ENCODE measurements at regions not wholly inside any gene's neighbourhood (a gene's known extent, or its start where the extent isn't known, plus 50 kb on each side); places are given as distances from the start of the nearest gene placed in this dataset.
"Not testable (repeated sequence)": the region's sequence is repeated elsewhere in the genome, so short reads cannot be mapped to it uniquely, and the experiment has no call there.

GRCh38 chr3:195985348-195985920 lies 77.1 kb upstream of the TNK2 start:
- DNase-seq; intact Hi-C loops (cut with DNase I; ENCODE audit: low total_unique reads); H3K4me1 ChIP-seq; H3K27ac ChIP-seq; H3K27me3 ChIP-seq; H3K4me3 ChIP-seq; H3K9me3 ChIP-seq: not testable (repeated sequence)
- peaks cover 0 to 28% (median 17%) of the 10 kb centered on the region in 3 donors for H3K36me3 ChIP-seq

GRCh38 chr3:195984392-195985030 lies 76.2 kb upstream of the TNK2 start:
- H3K36me3 ChIP-seq: peaks cover 0 to 38% (median 26%) of the 10 kb centered on the region in 3 donors
- H3K4me1 ChIP-seq; H3K27ac ChIP-seq; DNase-seq; intact Hi-C loops (cut with DNase I; ENCODE audit: low total_unique reads); H3K4me3 ChIP-seq; H3K27me3 ChIP-seq; H3K9me3 ChIP-seq: not testable (repeated sequence)

DNA sequence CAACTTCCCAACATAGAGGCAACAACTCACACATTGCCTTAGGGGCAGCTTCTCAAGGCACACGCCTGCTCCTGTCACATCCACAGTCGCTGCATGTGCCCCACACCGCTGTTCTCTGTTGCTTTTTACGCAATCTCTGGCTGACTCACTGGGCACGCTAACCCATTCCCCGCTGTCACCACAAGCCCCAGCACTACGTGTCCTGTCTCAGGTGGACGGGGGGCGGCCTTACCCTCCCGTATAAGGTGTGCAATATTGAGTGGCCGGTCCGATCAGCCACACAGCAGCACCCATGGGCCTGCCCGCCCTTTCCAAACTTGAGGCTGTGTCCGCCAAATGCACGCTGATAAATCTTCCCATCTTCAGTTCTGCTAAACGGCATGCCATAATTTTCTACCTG lies 75.5 kb upstream of the TNK2 start:
- DNase-seq; H3K27me3 ChIP-seq; H3K4me1 ChIP-seq; H3K9me3 ChIP-seq; H3K4me3 ChIP-seq; intact Hi-C loops (cut with DNase I; ENCODE audit: low total_unique reads); H3K27ac ChIP-seq: not testable (repeated sequence)
- peaks cover 0 to 43% (median 30%) of the 10 kb centered on the region in 3 donors for H3K36me3 ChIP-seq

DNA sequence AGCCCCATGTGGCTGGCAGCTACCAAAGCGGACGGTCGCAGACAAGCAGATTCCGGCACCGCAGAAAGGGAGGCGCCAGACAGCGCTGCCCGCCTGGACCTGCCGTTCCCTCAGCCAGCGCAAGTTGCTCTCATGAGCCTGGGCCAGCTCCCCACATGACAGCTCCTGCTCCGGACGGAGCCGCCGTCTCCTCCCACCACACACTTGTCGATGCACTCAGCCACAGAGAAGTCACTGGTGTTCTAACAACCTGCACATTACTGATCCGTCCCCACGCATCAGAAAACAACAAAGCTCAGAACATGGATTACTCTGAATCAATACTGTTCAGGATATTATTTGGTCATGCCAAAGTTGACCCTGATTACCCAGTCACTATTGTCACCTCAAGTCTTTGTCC lies 74.4 kb upstream of the TNK2 start:
- H3K4me1 ChIP-seq; H3K27ac ChIP-seq; intact Hi-C loops (cut with DNase I; ENCODE audit: low total_unique reads); DNase-seq; H3K27me3 ChIP-seq; H3K9me3 ChIP-seq; H3K4me3 ChIP-seq: not testable (repeated sequence)
- peaks cover 0 to 51% (median 34%) of the 10 kb centered on the region in 3 donors for H3K36me3 ChIP-seq

GRCh38 chr3:195981778-195982177 lies 73.4 kb upstream of the TNK2 start:
- H3K4me1 ChIP-seq; H3K4me3 ChIP-seq; intact Hi-C loops (cut with DNase I; ENCODE audit: low total_unique reads); H3K27ac ChIP-seq; H3K27me3 ChIP-seq; H3K9me3 ChIP-seq; DNase-seq: not testable (repeated sequence)
- H3K36me3 ChIP-seq: peaks cover 0 to 58% (median 36%) of the 10 kb centered on the region in 3 donors

GRCh38 chr3:195979877-195980276 lies 71.5 kb upstream of the TNK2 start:
- H3K9me3 ChIP-seq; DNase-seq; H3K4me1 ChIP-seq; intact Hi-C loops (cut with DNase I; ENCODE audit: low total_unique reads); H3K27ac ChIP-seq; H3K27me3 ChIP-seq; H3K4me3 ChIP-seq: not testable (repeated sequence)
- peaks cover 0 to 76% (median 40%) of the 10 kb centered on the region in 3 donors for H3K36me3 ChIP-seq

- H3K27me3 ChIP-seq; intact Hi-C loops (cut with DNase I; ENCODE audit: low total_unique reads); H3K4me3 ChIP-seq; H3K27ac ChIP-seq; DNase-seq; H3K9me3 ChIP-seq; H3K4me1 ChIP-seq: not testable (repeated sequence)
- peaks cover 0 to 78% (median 40%) of the 10 kb centered on the region in 3 donors for H3K36me3 ChIP-seq
These were observed 70.2 kb upstream of the TNK2 start for GRCh38 chr3:195978585-195978984.

DNA sequence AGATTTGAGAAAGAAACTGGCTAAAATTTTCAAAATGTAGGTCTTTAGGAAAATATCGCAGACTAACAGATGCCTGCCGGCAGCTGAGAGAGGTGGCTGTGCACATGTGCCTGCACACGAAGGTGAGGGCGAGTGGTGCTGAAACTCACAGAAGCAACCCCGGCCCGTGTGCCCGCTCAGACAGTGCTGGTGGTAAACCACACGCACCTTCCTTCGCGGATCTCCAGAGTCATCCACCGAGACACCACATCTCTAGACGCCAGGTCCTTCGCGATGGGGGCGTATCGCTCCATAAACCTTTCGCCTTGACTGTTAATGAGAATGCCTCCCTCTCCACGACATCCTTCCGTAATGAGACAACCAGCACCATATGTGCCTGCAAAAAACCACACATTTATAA lies 68.5 kb upstream of the TNK2 start:
- H3K36me3 ChIP-seq: peaks cover 0 to 77% (median 32%) of the 10 kb centered on the region in 3 donors
- H3K4me3 ChIP-seq; DNase-seq; H3K4me1 ChIP-seq; intact Hi-C loops (cut with DNase I; ENCODE audit: low total_unique reads); H3K9me3 ChIP-seq; H3K27me3 ChIP-seq; H3K27ac ChIP-seq: not testable (repeated sequence)

DNA sequence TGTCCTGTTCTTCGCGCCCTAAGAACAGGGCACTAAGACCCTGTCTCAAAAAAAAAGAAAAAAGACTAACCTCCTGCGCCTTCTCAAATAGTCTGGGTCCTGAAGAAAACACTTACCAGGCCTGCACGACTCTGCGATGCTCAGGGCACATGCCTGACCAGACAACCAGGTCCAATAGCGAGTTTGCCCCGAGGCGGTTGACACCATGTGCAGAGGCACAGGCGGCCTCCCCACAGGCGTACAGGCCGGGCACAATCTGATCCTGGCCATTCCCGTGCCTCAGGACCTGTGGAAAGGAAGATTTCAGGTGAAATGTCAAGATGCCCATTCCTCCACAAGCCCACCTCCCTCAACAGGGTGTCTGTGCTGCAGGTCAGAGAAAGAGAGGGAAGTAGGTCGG lies 65.9 kb upstream of the TNK2 start:
- DNase-seq; H3K27me3 ChIP-seq; H3K4me3 ChIP-seq; H3K27ac ChIP-seq; H3K4me1 ChIP-seq; intact Hi-C loops (cut with DNase I; ENCODE audit: low total_unique reads); H3K9me3 ChIP-seq: not testable (repeated sequence)
- H3K36me3 ChIP-seq: peaks cover 4 to 85% (median 38%) of the 10 kb centered on the region in 3 donors

- DNase-seq; H3K9me3 ChIP-seq; H3K27me3 ChIP-seq; H3K27ac ChIP-seq; H3K4me1 ChIP-seq; H3K4me3 ChIP-seq; intact Hi-C loops (cut with DNase I; ENCODE audit: low total_unique reads): not testable (repeated sequence)
- peaks cover 4 to 82% (median 29%) of the 10 kb centered on the region in 3 donors for H3K36me3 ChIP-seq
These were observed 62.5 kb upstream of the TNK2 start for GRCh38 chr3:195970873-195971272.

- H3K27me3 ChIP-seq; H3K27ac ChIP-seq; H3K9me3 ChIP-seq; DNase-seq; H3K4me1 ChIP-seq; intact Hi-C loops (cut with DNase I; ENCODE audit: low total_unique reads); H3K4me3 ChIP-seq: not testable (repeated sequence)
- H3K36me3 ChIP-seq: peaks cover 4 to 82% (median 35%) of the 10 kb centered on the region in 3 donors
These were observed 61.8 kb upstream of the TNK2 start for GRCh38 chr3:195969838-195970776.

DNA sequence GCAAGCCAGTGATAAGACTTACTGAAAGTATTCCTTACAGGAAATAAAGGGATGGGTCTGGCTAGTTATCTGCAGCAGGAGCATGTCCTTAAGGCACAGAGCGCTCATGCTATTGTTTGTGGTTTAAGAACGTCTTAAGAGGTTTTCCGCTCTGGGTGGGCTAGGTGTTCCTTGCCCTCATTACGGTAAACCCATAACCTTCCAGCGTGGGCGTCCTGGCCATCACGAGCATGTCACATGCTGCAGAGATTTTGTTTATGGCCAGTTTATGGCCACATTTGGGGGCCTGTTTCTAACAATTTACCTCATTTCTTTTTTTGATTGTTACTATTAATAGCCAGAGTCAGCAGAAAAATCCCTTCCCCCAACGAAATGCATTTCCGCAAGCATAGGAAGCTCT lies 61.0 kb upstream of the TNK2 start:
- H3K9me3 ChIP-seq, DNase-seq: not testable (repeated sequence)
- peaks cover 10 to 82% (median 41%) of the 10 kb centered on the region in 3 donors for H3K36me3 ChIP-seq

GRCh38 chr3:195968104-195968503 lies 59.8 kb upstream of the TNK2 start:
- H3K9me3 ChIP-seq; H3K4me3 ChIP-seq; DNase-seq; intact Hi-C loops (cut with DNase I; ENCODE audit: low total_unique reads); H3K27me3 ChIP-seq; H3K4me1 ChIP-seq; H3K27ac ChIP-seq: not testable (repeated sequence)
- H3K36me3 ChIP-seq: peaks cover 10 to 84% (median 36%) of the 10 kb centered on the region in 3 donors

More for the DNA sequence above, 61.0 kb upstream of the TNK2 start:
- H3K4me1 ChIP-seq; intact Hi-C loops (cut with DNase I; ENCODE audit: low total_unique reads); H3K27ac ChIP-seq; H3K4me3 ChIP-seq; H3K27me3 ChIP-seq: not testable (repeated sequence)

DNA sequence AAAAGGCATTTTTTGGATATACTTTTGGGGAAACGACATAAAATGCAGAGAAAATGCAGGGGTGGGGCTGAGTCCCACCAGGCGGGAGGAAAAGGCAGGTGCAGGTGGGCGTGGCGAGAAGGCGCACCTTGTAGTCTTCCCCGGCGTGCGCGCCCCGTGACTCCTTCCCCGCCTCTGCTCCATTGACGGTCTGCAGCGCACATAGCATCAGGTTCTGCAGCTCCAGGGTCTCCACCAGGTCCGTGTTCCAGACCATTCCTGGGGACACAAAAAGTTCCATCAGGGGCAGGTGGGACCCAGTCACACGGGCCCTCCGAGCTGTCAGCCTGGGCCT lies 59.0 kb upstream of the TNK2 start:
- H3K9me3 ChIP-seq; H3K27ac ChIP-seq; H3K4me3 ChIP-seq; intact Hi-C loops (cut with DNase I; ENCODE audit: low total_unique reads); H3K27me3 ChIP-seq; DNase-seq; H3K4me1 ChIP-seq: not testable (repeated sequence)
- H3K36me3 ChIP-seq: peaks cover 10 to 86% (median 41%) of the 10 kb centered on the region in 3 donors
